ENCODE measurements at regions not wholly inside any gene's neighbourhood (a gene's known extent, or its start where the extent isn't known, plus 50 kb on each side); places are given as distances from the start of the nearest gene placed in this dataset.

- SMC1A ChIA-PET (ENCODE audit: uncharacterized antibody, unreplicated experiment): interaction anchor here (1.1 kb wide), 1 partner anchor 12 kb away, joined by 3 read pairs; no protein-coding TSS in a partner anchor
- H3K4me2 ChIP-seq (ENCODE audit: control insufficient read depth, insufficient read depth): no peak overlapping the region
- POLR2A ChIA-PET: no interaction called here
- H3K4me1 ChIP-seq (ENCODE audit: control insufficient read depth, insufficient read depth, low read length): no peaks in the 10 kb centered on the region
- H3K27ac ChIP-seq (ENCODE audit: control insufficient read depth, insufficient read depth): no peak overlapping the region
- peaks cover 0 to 3% of the 10 kb centered on the region in 2 experiments; a peak in 3 of 4 replicates for H3K27me3 ChIP-seq (replicated peaks in 1 of 2; ENCODE audit: control insufficient read depth in 2 of 2, insufficient read depth in 2 of 2, low read length in 1 of 2)
- 92% methylated on average over 3 of the region's 3 CpGs for WGBS (ENCODE audit: insufficient coverage, insufficient replicate concordance, low lambda C conversion rate, missing lambda C conversion rate)
- no peak overlapping the region for H3K4me3 ChIP-seq
- intact Hi-C loops (cut with micrococcal nuclease; ENCODE audit: unreplicated experiment): no loop called here
- no peak overlapping the region for H2AFZ ChIP-seq (ENCODE audit: control insufficient read depth, low read depth, low read length)
- FAIRE-seq (no peak), DNase-seq (ENCODE audit: low read depth, low spot score) (no peak), ATAC-seq (no peak)
- H3K9me3 ChIP-seq (replicated peaks; ENCODE audit: control insufficient read depth, insufficient read depth, low read length): no peaks in the 10 kb centered on the region; the same call in 2 of the 3 replicates
- H4K20me1 ChIP-seq (ENCODE audit: control insufficient read depth, insufficient read depth): no peaks in the 10 kb centered on the region
- TF ChIP-seq TAF1 (IDR thresholded peaks at IDR 0.05; ENCODE audit: borderline replicate concordance, low read depth, low read length) (no peak), POLR2AphosphoS2 (IDR thresholded peaks at IDR 0.05; ENCODE audit: low read depth, low read length) (no peak), IKZF1 (conservative IDR thresholded peaks at IDR 0.05) (no peak), SREBF2 (IDR thresholded peaks at IDR 0.05; ENCODE audit: low read length) (no peak), SKIL (IDR thresholded peaks at IDR 0.05; ENCODE audit: low read depth, poor library complexity, severe bottlenecking) (no peak), MAX (IDR thresholded peaks at IDR 0.05; ENCODE audit: low read depth, low read length) (no peak), ETV6 (conservative IDR thresholded peaks at IDR 0.05 in 1 of 2, IDR thresholded peaks at IDR 0.05 in 1 of 2; ENCODE audit: borderline replicate concordance in 1 of 2, low read depth in 1 of 2) (no peak), FOS (IDR thresholded peaks at IDR 0.05; ENCODE audit: borderline replicate concordance, extremely low read depth, insufficient read length) (no peak), ZBED1 (IDR thresholded peaks at IDR 0.05; ENCODE audit: borderline replicate concordance) (no peak), PRDM15 (CRISPR knock-in tag; IDR thresholded peaks at IDR 0.05) (no peak), CBX3 (IDR thresholded peaks at IDR 0.05; ENCODE audit: borderline replicate concordance, low read depth) (no peak), JUND (IDR thresholded peaks at IDR 0.05; ENCODE audit: low read depth, low read length) (no peak), HDAC2 (IDR thresholded peaks at IDR 0.05) (no peak), EZH2 (IDR thresholded peaks at IDR 0.05; ENCODE audit: borderline replicate concordance, control insufficient read depth, low read depth, low read length) (no peak)
- in situ Hi-C loops (cut with MboI): no loop called here
- no peaks in the 10 kb centered on the region for H3K36me3 ChIP-seq (ENCODE audit: control insufficient read depth in 2 of 2, insufficient read depth in 2 of 2, low read length in 1 of 2)
- RAD21 ChIA-PET (ENCODE audit: unreplicated experiment): interaction anchor here (0.5 kb wide), 1 partner anchor 402 kb away, joined by 3 read pairs; no protein-coding TSS in a partner anchor
- H3K79me2 ChIP-seq (ENCODE audit: control insufficient read depth, insufficient read depth, low read length): no peaks in the 10 kb centered on the region
- BruUV-seq (replicated peaks): no TSS peak
- no peak overlapping the region for H3K9ac ChIP-seq (ENCODE audit: control insufficient read depth, insufficient read depth, low read length)
- CTCF ChIA-PET: no interaction called here
Measured at GRCh38 chr13:40232311-40233040, 434.0 kb downstream of the FOXO1 start.
